Endodermal cell (in vitro differentiated cells): ENCODE measurements at regions not wholly inside any gene's neighbourhood (a gene's known extent, or its start where the extent isn't known, plus 50 kb on each side); places are given as distances from the start of the nearest gene placed in this dataset.

Experiments used
- DNase-seq: peaks from one replicate; pipeline ENCODE4 v3.0.0-alpha.2; 2017
- H3K27ac ChIP-seq: 2 replicates; pipeline ENCODE4 v1.5.1; 2013; ENCODE audit warnings: mild to moderate bottlenecking, low read depth, low read length, moderate library complexity
- H3K27me3 ChIP-seq: 2 replicates; pipeline ENCODE4 v1.6.1; 2013; ENCODE audit warnings: mild to moderate bottlenecking, low read length, moderate library complexity; ENCODE audit not compliant: insufficient read depth, control insufficient read depth, poor library complexity, severe bottlenecking
- H3K36me3 ChIP-seq: 2 replicates; pipeline ENCODE4 v1.7.0; 2013; ENCODE audit warnings: mild to moderate bottlenecking, low read length, moderate library complexity; ENCODE audit not compliant: control insufficient read depth, insufficient read depth
- H3K4me1 ChIP-seq: one replicate; pipeline ENCODE4 v1.7.0; 2013; ENCODE audit warnings: low read length; ENCODE audit not compliant: control insufficient read depth, insufficient read depth
- H3K4me3 ChIP-seq: 2 replicates; pipeline ENCODE4 v1.5.1; 2013; ENCODE audit warnings: mild to moderate bottlenecking, low read length, moderate library complexity
- H3K9ac ChIP-seq: 2 replicates; pipeline ENCODE4 v1.6.1; 2013; ENCODE audit warnings: mild to moderate bottlenecking, low read length, moderate library complexity; ENCODE audit not compliant: poor library complexity, severe bottlenecking; ENCODE audit errors: extremely low read depth
- H3K9me3 ChIP-seq: 2 replicates; pipeline ENCODE4 v1.6.1; 2013; ENCODE audit warnings: mild to moderate bottlenecking, low read length, moderate library complexity; ENCODE audit not compliant: control insufficient read depth
- H3K27ac Mint-ChIP-seq: 2 replicates; pipeline ENCODE4 v1.8.0; 2020; ENCODE audit warnings: mixed read lengths
- H3K27me3 Mint-ChIP-seq: 2 replicates; pipeline ENCODE4 v1.8.0; 2021; ENCODE audit warnings: mild to moderate bottlenecking, mixed read lengths; ENCODE audit not compliant: insufficient read depth
- H3K36me3 Mint-ChIP-seq: 2 replicates; pipeline ENCODE4 v1.8.0; 2020; ENCODE audit warnings: low read depth, mixed read lengths
- H3K4me1 Mint-ChIP-seq: 2 replicates; pipeline ENCODE4 v1.8.0; 2020; ENCODE audit warnings: mixed read lengths
- H3K4me3 Mint-ChIP-seq: 2 replicates; pipeline ENCODE4 v1.8.0; 2020; ENCODE audit warnings: mild to moderate bottlenecking, moderate library complexity, mixed read lengths
- H3K9me3 Mint-ChIP-seq: 2 replicates; pipeline ENCODE4 v1.8.0; 2020; ENCODE audit warnings: mild to moderate bottlenecking, mixed read lengths
- WGBS, 2 experiments: methylation state at CpG; one replicate each; pipeline versions ENCODE4 v1.1.5 to v1.1.7; 2013; ENCODE audit warnings: missing lambda C conversion rate in 2 of 2, mixed read lengths in 1 of 2; ENCODE audit not compliant: insufficient coverage in 1 of 2, insufficient read length in 1 of 2; 5-methylcytosine and 5-hydroxymethylcytosine counted together
- TF ChIP-seq, protein P1 (sequence below): fragments of 200-600 bp; sonication (generic); conservative IDR thresholded peaks from 2 replicates; pipeline ENCODE4 v1.5.0; 2021; ENCODE audit warnings: antibody characterized with exemption, mild to moderate bottlenecking

DNA sequence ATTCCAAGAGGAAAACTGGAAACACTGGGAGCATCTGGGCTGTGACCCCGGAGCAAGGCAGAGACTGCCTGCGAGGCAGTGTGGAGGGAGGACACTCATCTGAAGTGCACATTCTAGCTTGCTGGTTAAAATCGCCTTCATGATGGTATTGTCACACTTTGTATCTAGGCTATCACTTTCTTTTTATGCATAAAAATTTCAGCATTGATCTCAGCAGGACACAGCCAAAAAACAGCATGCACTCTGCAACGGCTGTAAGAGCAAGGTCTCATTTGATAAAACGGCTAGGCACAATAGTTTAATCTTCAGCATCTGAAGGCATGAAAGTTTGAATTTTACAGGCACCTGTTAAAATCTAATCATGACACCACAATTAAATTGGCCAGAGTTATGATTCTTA, 110.8 kb upstream of the IRX1 start:
- H3K4me1 Mint-ChIP-seq: no peaks in the 10 kb centered on the region
- Histone ChIP-seq H3K4me3 (no peak overlapping the region), H3K27me3 (no peaks in the 10 kb centered on the region), H3K27ac (no peak overlapping the region), H3K9me3 (no peaks in the 10 kb centered on the region), H3K9ac (no peak overlapping the region), H3K4me1 (no peaks in the 10 kb centered on the region), H3K36me3 (no peaks in the 10 kb centered on the region)
- H3K27me3 Mint-ChIP-seq: peaks cover 6% of the 10 kb centered on the region
- H3K4me3 Mint-ChIP-seq: no peak overlapping the region
- no peaks in the 10 kb centered on the region for H3K9me3 Mint-ChIP-seq
- WGBS, 2 experiments: 86 to 90% methylated on average over 4 to 5 of the region's 5 CpGs
- H3K36me3 Mint-ChIP-seq: no peaks in the 10 kb centered on the region
- no peak for DNase-seq
- TF ChIP-seq, protein P1, sequence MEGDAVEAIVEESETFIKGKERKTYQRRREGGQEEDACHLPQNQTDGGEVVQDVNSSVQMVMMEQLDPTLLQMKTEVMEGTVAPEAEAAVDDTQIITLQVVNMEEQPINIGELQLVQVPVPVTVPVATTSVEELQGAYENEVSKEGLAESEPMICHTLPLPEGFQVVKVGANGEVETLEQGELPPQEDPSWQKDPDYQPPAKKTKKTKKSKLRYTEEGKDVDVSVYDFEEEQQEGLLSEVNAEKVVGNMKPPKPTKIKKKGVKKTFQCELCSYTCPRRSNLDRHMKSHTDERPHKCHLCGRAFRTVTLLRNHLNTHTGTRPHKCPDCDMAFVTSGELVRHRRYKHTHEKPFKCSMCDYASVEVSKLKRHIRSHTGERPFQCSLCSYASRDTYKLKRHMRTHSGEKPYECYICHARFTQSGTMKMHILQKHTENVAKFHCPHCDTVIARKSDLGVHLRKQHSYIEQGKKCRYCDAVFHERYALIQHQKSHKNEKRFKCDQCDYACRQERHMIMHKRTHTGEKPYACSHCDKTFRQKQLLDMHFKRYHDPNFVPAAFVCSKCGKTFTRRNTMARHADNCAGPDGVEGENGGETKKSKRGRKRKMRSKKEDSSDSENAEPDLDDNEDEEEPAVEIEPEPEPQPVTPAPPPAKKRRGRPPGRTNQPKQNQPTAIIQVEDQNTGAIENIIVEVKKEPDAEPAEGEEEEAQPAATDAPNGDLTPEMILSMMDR: no peak
- H3K27ac Mint-ChIP-seq: no peak overlapping the region

DNA sequence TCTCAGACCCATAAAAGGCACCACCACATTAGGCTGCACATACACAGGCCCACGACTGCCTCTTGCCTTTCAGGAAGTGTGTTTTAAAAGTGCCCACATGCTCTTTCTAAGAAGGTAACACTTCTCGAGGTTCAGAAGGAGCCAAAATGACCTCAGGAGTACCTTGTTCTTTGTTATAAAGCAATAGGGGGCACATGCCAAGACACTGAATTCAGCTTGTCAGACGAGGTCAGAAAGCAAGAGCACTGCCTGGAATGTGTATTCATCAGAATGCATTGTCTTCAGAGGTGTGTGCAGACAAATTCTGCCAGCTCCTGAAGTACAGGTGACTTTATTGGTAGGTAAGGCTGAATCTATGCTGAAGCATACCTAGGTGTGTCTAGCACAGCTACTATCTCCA, 114.5 kb upstream of the IRX1 start:
- H3K27ac Mint-ChIP-seq: no peak overlapping the region
- DNase-seq: peak; percentile 53
- TF ChIP-seq, protein P1: no peak
- H3K4me3 ChIP-seq: no peak overlapping the region
- H3K27me3 Mint-ChIP-seq: peaks cover 5% of the 10 kb centered on the region
- no peak overlapping the region for H3K4me3 Mint-ChIP-seq
- no peaks in the 10 kb centered on the region for H3K9me3 ChIP-seq
- no peaks in the 10 kb centered on the region for H3K9me3 Mint-ChIP-seq
- H3K36me3 Mint-ChIP-seq: no peaks in the 10 kb centered on the region
- no peaks in the 10 kb centered on the region for H3K36me3 ChIP-seq
- no peaks in the 10 kb centered on the region for H3K4me1 Mint-ChIP-seq
- no peaks in the 10 kb centered on the region for H3K4me1 ChIP-seq
- WGBS, 2 experiments: 43 to 56% methylated on average over 3 of the region's 3 CpGs
- H3K27me3 ChIP-seq: no peaks in the 10 kb centered on the region
- H3K9ac ChIP-seq: peak overlapping the region; percentile 6
- no peak overlapping the region for H3K27ac ChIP-seq

DNA sequence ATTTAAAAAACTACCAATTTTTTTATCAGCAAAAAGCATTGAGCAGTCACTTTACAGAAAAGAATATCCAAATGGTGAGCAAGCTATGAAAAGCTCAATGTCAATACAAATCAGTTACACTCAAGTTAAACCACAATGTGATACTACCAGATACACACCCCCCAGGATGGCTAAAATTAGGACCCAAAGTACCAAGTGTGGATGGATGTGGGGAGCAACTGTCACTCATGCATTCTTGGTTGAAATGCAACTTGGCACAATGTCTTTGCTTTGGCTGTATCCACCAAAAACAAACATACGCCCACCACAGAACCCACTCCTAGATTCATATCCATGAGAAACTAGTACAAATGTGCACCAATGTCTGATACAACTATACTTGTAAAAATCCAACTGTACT, 120.0 kb upstream of the IRX1 start:
- Mint-ChIP-seq H3K9me3 (no peaks in the 10 kb centered on the region), H3K27me3 (peaks cover 5% of the 10 kb centered on the region), H3K36me3 (no peaks in the 10 kb centered on the region), H3K4me3 (no peak overlapping the region), H3K4me1 (no peaks in the 10 kb centered on the region), H3K27ac (no peak overlapping the region)
- H3K4me1 ChIP-seq: no peaks in the 10 kb centered on the region
- no peaks in the 10 kb centered on the region for H3K27me3 ChIP-seq
- no peaks in the 10 kb centered on the region for H3K9me3 ChIP-seq
- 85% methylated on average over 1 of the region's 1 CpG; no CpG with 5 or more reads in 1 of the 2 experiments for WGBS, 2 experiments
- DNase-seq: no peak
- no peaks in the 10 kb centered on the region for H3K36me3 ChIP-seq
- no peak overlapping the region for H3K9ac ChIP-seq
- H3K4me3 ChIP-seq: no peak overlapping the region
- no peak overlapping the region for H3K27ac ChIP-seq
- TF ChIP-seq, protein P1: no peak
